Panc1 (cell line): ENCODE measurements at regions not wholly inside any gene's neighbourhood (a gene's known extent, or its start where the extent isn't known, plus 50 kb on each side); places are given as distances from the start of the nearest gene placed in this dataset.

Experiments
- ATAC-seq: fragments of 200-7000 bp; cut with Tn5 transposase; 2 replicates; pipeline ENCODE4 v1.9.1; 2020; ENCODE audit warnings: mild to moderate bottlenecking, moderate library complexity
- BruUV-seq: library from RNA; stranded (reverse); fragments of 400-500 nt; replicated peaks from 2 replicates; lab custom pipeline; 2021; lab: Mats Ljungman, UMichigan
- CTCF ChIA-PET: fragments of 300-600 bp; sonication (Branson Sonifier 250); formaldehyde crosslinking; loops from one replicate; lab custom pipeline; 2022; ENCODE audit warnings: antibody characterized with exemption; lab: Charles Lee
- POLR2A ChIA-PET: fragments of 300-600 bp; sonication (Branson Sonifier 250); formaldehyde crosslinking; loops from one replicate; lab custom pipeline; 2022; ENCODE audit warnings: antibody characterized with exemption; lab: Charles Lee
- DNase-seq: peaks from one replicate; pipeline ENCODE4 v3.0.0-alpha.2; 2010; ENCODE audit warnings: low read depth, low spot score
- H3K27ac ChIP-seq: 2 replicates; pipeline ENCODE4 v1.5.1; 2011; ENCODE audit warnings: mild to moderate bottlenecking, low read length, inconsistent platforms
- H3K27me3 ChIP-seq: fragments of 200-500 bp; sonication (Bioruptor generic); 2 replicates; pipeline ENCODE4 v1.6.0; 2014; ENCODE audit warnings: low read length, inconsistent platforms; ENCODE audit not compliant: control insufficient read depth, insufficient read depth
- H3K36me3 ChIP-seq: fragments of 200-500 bp; sonication (Bioruptor generic); 2 replicates; pipeline ENCODE4 v1.5.1; 2014; ENCODE audit warnings: inconsistent platforms, mild to moderate bottlenecking, low read length, moderate library complexity; ENCODE audit not compliant: control insufficient read depth, insufficient read depth
- H3K4me1 ChIP-seq: 2 replicates; pipeline ENCODE4 v1.5.1; 2011; ENCODE audit warnings: inconsistent platforms, mild to moderate bottlenecking, low read length, moderate library complexity; ENCODE audit not compliant: control insufficient read depth, insufficient read depth
- H3K4me3 ChIP-seq, 2 experiments: 2 replicates each; pipeline ENCODE4 v1.5.1; 2011 to 2012; ENCODE audit warnings: low read depth in 2 of 2, low read length in 2 of 2, mild to moderate bottlenecking in 2 of 2, inconsistent platforms in 1 of 2, moderate library complexity in 1 of 2
- H3K9me3 ChIP-seq: fragments of 200-500 bp; sonication (Bioruptor generic); 2 replicates; pipeline ENCODE4 v1.5.1; 2014; ENCODE audit warnings: low read depth, mild to moderate bottlenecking, inconsistent platforms, low read length, moderate library complexity; ENCODE audit not compliant: control insufficient read depth, insufficient read depth
- POLR2AphosphoS5 ChIP-seq: IDR thresholded peaks from 2 replicates; pipeline ENCODE4 v1.6.1; 2012; ENCODE audit warnings: mild to moderate bottlenecking, low read depth, low read length, moderate library complexity
- SIN3A ChIP-seq: IDR thresholded peaks from 2 replicates; pipeline ENCODE4 v1.6.1; 2012; ENCODE audit warnings: low read depth, mild to moderate bottlenecking, low read length, moderate library complexity, borderline replicate concordance; ENCODE audit not compliant: insufficient read depth
- TCF7L2 ChIP-seq: IDR thresholded peaks from 2 replicates; pipeline ENCODE4 v1.6.1; 2011; ENCODE audit warnings: mild to moderate bottlenecking, low read depth, low read length, inconsistent platforms
- in situ Hi-C: cut with HindIII; loops from 2 replicates; pipeline ENCODE4 v1.10.0; 2016; ENCODE audit warnings: low sequenced_read_pairs, low pct_unique_long_range_greater_than_20kb
- intact Hi-C: fragments of 100-400 bp; cut with micrococcal nuclease; formaldehyde crosslinking; loops from one replicate; pipeline ENCODE4 v1.10.0; 2022; ENCODE audit not compliant: unreplicated experiment
- TF ChIP-seq, protein P1 (sequence below), 2 experiments: IDR thresholded peaks; 2 replicates each; pipeline ENCODE4 v1.6.1; 2011 to 2012; ENCODE audit warnings: low read depth in 2 of 2, control low read depth in 1 of 2, low read length in 1 of 2, mild to moderate bottlenecking in 1 of 2, moderate library complexity in 1 of 2; ENCODE audit not compliant: insufficient read depth in 1 of 2
- TF ChIP-seq, protein P2 (sequence below): fragments of 450-650 bp; IDR thresholded peaks from 2 replicates; pipeline ENCODE4 v1.5.1; 2017; ENCODE audit warnings: mild to moderate bottlenecking

DNA sequence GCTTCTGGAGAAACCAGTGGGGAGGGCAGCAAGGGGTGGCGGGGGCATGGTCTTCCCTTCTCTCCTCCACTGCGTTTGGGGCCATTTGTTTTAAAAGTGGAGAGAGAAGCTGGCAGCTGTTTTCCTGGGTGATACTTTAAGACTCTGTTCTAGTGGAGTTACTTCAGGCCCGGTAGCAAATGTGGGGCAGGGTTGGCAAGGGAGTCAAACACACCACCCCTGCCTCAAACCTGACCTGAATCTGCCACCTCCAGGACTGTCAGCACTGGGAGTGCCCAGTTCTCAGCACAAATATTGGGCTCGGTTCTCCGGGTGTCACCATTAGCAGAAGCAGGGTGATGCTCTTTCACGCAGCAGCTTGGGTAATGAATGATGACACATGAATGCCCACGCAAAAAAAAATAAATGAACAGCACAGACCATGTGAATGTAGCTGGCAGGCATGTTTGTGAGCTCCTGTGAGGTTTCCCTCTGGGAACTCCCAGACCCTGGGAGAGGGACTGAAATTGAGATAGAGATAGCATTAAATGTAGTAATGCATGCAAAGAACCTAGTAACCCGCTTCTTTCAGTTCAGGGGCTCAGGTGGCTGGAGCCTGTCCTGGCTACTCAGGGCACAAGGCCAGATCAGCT lies 424.0 kb downstream of the MCTP2 start:
- H3K9me3 ChIP-seq: no peaks in the 10 kb centered on the region
- no peak overlapping the region for H3K4me3 ChIP-seq
- no peaks in the 10 kb centered on the region for H3K36me3 ChIP-seq
- POLR2A ChIA-PET: no interaction called here
- peaks cover 7% of the 10 kb centered on the region; the same call in 1 of the 2 replicates for H3K27me3 ChIP-seq
- intact Hi-C loops (no loop called here), in situ Hi-C loops (no loop called here)
- ATAC-seq (no peak), DNase-seq (no peak)
- H3K4me1 ChIP-seq: no peaks in the 10 kb centered on the region
- TF ChIP-seq, protein P1, sequence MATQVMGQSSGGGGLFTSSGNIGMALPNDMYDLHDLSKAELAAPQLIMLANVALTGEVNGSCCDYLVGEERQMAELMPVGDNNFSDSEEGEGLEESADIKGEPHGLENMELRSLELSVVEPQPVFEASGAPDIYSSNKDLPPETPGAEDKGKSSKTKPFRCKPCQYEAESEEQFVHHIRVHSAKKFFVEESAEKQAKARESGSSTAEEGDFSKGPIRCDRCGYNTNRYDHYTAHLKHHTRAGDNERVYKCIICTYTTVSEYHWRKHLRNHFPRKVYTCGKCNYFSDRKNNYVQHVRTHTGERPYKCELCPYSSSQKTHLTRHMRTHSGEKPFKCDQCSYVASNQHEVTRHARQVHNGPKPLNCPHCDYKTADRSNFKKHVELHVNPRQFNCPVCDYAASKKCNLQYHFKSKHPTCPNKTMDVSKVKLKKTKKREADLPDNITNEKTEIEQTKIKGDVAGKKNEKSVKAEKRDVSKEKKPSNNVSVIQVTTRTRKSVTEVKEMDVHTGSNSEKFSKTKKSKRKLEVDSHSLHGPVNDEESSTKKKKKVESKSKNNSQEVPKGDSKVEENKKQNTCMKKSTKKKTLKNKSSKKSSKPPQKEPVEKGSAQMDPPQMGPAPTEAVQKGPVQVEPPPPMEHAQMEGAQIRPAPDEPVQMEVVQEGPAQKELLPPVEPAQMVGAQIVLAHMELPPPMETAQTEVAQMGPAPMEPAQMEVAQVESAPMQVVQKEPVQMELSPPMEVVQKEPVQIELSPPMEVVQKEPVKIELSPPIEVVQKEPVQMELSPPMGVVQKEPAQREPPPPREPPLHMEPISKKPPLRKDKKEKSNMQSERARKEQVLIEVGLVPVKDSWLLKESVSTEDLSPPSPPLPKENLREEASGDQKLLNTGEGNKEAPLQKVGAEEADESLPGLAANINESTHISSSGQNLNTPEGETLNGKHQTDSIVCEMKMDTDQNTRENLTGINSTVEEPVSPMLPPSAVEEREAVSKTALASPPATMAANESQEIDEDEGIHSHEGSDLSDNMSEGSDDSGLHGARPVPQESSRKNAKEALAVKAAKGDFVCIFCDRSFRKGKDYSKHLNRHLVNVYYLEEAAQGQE (IDR thresholded peaks at IDR 0.05; ENCODE audit: insufficient read depth in 1 of 2, low read depth in 2 of 2, low read length in 1 of 2): no peak
- TF ChIP-seq, protein P2, sequence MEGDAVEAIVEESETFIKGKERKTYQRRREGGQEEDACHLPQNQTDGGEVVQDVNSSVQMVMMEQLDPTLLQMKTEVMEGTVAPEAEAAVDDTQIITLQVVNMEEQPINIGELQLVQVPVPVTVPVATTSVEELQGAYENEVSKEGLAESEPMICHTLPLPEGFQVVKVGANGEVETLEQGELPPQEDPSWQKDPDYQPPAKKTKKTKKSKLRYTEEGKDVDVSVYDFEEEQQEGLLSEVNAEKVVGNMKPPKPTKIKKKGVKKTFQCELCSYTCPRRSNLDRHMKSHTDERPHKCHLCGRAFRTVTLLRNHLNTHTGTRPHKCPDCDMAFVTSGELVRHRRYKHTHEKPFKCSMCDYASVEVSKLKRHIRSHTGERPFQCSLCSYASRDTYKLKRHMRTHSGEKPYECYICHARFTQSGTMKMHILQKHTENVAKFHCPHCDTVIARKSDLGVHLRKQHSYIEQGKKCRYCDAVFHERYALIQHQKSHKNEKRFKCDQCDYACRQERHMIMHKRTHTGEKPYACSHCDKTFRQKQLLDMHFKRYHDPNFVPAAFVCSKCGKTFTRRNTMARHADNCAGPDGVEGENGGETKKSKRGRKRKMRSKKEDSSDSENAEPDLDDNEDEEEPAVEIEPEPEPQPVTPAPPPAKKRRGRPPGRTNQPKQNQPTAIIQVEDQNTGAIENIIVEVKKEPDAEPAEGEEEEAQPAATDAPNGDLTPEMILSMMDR: no peak
- TF ChIP-seq SIN3A (no peak), TCF7L2 (no peak), POLR2AphosphoS5 (no peak)
- CTCF ChIA-PET: no interaction called here
- BruUV-seq: no TSS peak
- no peak overlapping the region for H3K27ac ChIP-seq

DNA sequence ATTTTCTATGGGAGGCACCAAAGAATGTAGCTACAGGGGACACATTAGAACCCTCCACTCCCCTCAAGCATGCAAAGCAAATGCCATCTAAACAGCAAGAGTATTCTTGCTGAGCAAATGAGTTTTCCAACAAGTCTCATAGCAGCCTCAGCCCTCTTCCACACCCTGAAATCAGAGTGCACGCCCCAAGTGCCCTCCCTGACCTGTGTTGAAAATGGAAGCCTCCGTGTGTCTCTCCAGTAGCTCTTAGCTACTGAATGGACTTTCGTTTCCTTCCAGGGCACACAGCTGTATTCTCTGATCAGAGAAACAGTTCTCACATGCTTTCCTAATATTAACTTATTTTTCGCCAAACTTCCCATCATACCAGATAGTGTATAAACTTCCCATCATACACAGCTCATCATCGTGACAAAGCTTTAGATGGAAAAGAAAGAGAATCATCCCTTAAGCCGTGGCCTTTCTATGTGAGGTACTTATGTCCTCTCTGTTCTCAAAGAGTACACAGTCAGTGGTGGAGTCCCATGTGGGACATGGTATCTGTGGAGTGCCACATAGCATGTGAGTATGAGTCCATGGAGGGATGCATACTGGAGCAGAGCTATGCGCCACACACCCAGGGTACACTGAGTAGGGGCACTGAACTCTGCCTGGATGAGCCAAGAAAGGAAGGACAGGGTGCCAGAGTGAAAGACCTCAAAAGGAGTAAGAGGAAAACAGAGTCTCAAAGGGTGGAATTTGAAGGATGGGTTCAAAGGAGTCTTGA lies 434.5 kb downstream of the MCTP2 start:
- intact Hi-C loops: loop anchor here (10.0 kb wide), 1 partner anchor 251 kb away; no protein-coding TSS in a partner anchor
- no peaks in the 10 kb centered on the region for H3K27me3 ChIP-seq
- TF ChIP-seq, protein P1 (IDR thresholded peaks at IDR 0.05; ENCODE audit: insufficient read depth in 1 of 2, low read depth in 2 of 2, low read length in 1 of 2): no peak
- TF ChIP-seq, protein P2: no peak
- TF ChIP-seq TCF7L2 (no peak), POLR2AphosphoS5 (no peak), SIN3A (no peak)
- in situ Hi-C loops: no loop called here
- no peak overlapping the region for H3K4me3 ChIP-seq
- no TSS peak for BruUV-seq
- H3K36me3 ChIP-seq: no peaks in the 10 kb centered on the region
- H3K4me1 ChIP-seq: no peaks in the 10 kb centered on the region
- CTCF ChIA-PET: interaction anchor here (0.6 kb wide), 1 partner anchor 1662 kb away, joined by 3 read pairs; no protein-coding TSS in a partner anchor
- ATAC-seq (no peak), DNase-seq (no peak)
- no peaks in the 10 kb centered on the region for H3K9me3 ChIP-seq
- POLR2A ChIA-PET: no interaction called here
- no peak overlapping the region for H3K27ac ChIP-seq
